ENCODE measurements at regions not wholly inside any gene's neighbourhood (a gene's known extent, or its start where the extent isn't known, plus 50 kb on each side); places are given as distances from the start of the nearest gene placed in this dataset.

GRCh38 chr6:56347526-56347925 is 100.1 kb upstream of the COL21A1 start:
- no peak for DNase-seq (ENCODE audit: low read depth in 4 of 4, low spot score in 1 of 4)

GRCh38 chr6:56346958-56347357 is 99.6 kb upstream of the COL21A1 start:
- DNase-seq (ENCODE audit: low read depth in 4 of 4, low spot score in 1 of 4), result no peak

GRCh38 chr6:56345376-56345995 is 98.1 kb upstream of the COL21A1 start:
- no peak for DNase-seq (ENCODE audit: low read depth in 4 of 4, low spot score in 1 of 4)

GRCh38 chr6:56343295-56343694 is 95.9 kb upstream of the COL21A1 start:
- DNase-seq (ENCODE audit: low read depth in 4 of 4, low spot score in 1 of 4), result no peak

- no peak for DNase-seq (ENCODE audit: low read depth in 4 of 4, low spot score in 1 of 4)
Observed at GRCh38 chr6:56339524-56339923, 92.1 kb upstream of the COL21A1 start.

GRCh38 chr6:56335726-56336125 is 88.3 kb upstream of the COL21A1 start:
- no peak for DNase-seq (ENCODE audit: low read depth in 4 of 4, low spot score in 1 of 4)

- DNase-seq (ENCODE audit: low read depth in 4 of 4, low spot score in 1 of 4), result no peak
Observed at GRCh38 chr6:56334937-56335336, 87.6 kb upstream of the COL21A1 start.

- no peak for DNase-seq (ENCODE audit: low read depth in 4 of 4, low spot score in 1 of 4)
Observed at GRCh38 chr6:56329271-56330050, 82.1 kb upstream of the COL21A1 start.

GRCh38 chr6:56328728-56329090 is 81.3 kb upstream of the COL21A1 start:
- DNase-seq (ENCODE audit: low read depth in 4 of 4, low spot score in 1 of 4), result no peak

- no peak for DNase-seq (ENCODE audit: low read depth in 4 of 4, low spot score in 1 of 4)
Observed at GRCh38 chr6:56327946-56328727, 80.8 kb upstream of the COL21A1 start.

GRCh38 chr6:56324396-56324795 is 77.0 kb upstream of the COL21A1 start:
- DNase-seq (ENCODE audit: low read depth in 4 of 4, low spot score in 1 of 4), result no peak

GRCh38 chr6:56318851-56319250 is 71.5 kb upstream of the COL21A1 start:
- DNase-seq (ENCODE audit: low read depth in 4 of 4, low spot score in 1 of 4), result no peak

GRCh38 chr6:56314683-56315523 is 67.5 kb upstream of the COL21A1 start:
- DNase-seq (ENCODE audit: low read depth in 4 of 4, low spot score in 1 of 4), result no peak

GRCh38 chr6:56311533-56312448 is 64.4 kb upstream of the COL21A1 start:
- DNase-seq (ENCODE audit: low read depth in 4 of 4, low spot score in 1 of 4), result no peak

GRCh38 chr6:56311061-56311460 is 63.7 kb upstream of the COL21A1 start:
- DNase-seq (ENCODE audit: low read depth in 4 of 4, low spot score in 1 of 4), result no peak

GRCh38 chr6:56310241-56310640 is 62.9 kb upstream of the COL21A1 start:
- DNase-seq (ENCODE audit: low read depth in 4 of 4, low spot score in 1 of 4), result no peak

GRCh38 chr6:56299916-56300315 is 52.5 kb upstream of the COL21A1 start:
- no peak for DNase-seq (ENCODE audit: low read depth in 4 of 4, low spot score in 1 of 4)

- DNase-seq (ENCODE audit: low read depth in 4 of 4, low spot score in 1 of 4), result no peak
Observed at GRCh38 chr6:56297022-56297989, 49.9 kb upstream of the COL21A1 start.

Measured in stimulated activated CD4-positive, alpha-beta T cell treated with anti-CD3 and anti-CD28 coated beads, Interleukin-1b, Interleukin-23, amount 100 ng/mL, for 24 hours (primary cell).